Central memory CD4-positive, alpha-beta T cell (primary cell): ENCODE measurements at regions not wholly inside any gene's neighbourhood (a gene's known extent, or its start where the extent isn't known, plus 50 kb on each side); places are given as distances from the start of the nearest gene placed in this dataset.
"Not testable (repeated sequence)": the region's sequence is repeated elsewhere in the genome, so short reads cannot be mapped to it uniquely, and the experiment has no call there.

Experiments
- DNase-seq: peaks from one replicate; pipeline ENCODE4 v3.0.0; 2022

GRCh38 chr2:160584972-160585494, 91.4 kb upstream of the RBMS1 start:
- no peak for DNase-seq

- no peak for DNase-seq
Measured at GRCh38 chr2:160590664-160591063, 97.1 kb upstream of the RBMS1 start.

- DNase-seq: no peak
Measured at GRCh38 chr2:160592401-160592800, 98.8 kb upstream of the RBMS1 start.

GRCh38 chr2:160592993-160593392, 99.4 kb upstream of the RBMS1 start:
- no peak for DNase-seq

GRCh38 chr2:160596441-160596840, 102.8 kb upstream of the RBMS1 start:
- DNase-seq: no peak

- not testable (repeated sequence) for DNase-seq
Measured at GRCh38 chr2:160600437-160600836, 106.8 kb upstream of the RBMS1 start.

- DNase-seq: no peak
Measured at GRCh38 chr2:160602073-160602472, 108.5 kb upstream of the RBMS1 start.

- no peak for DNase-seq
Measured at GRCh38 chr2:160603771-160604510, 110.3 kb upstream of the RBMS1 start.

- DNase-seq: no peak
Measured at GRCh38 chr2:160606341-160606740, 112.7 kb upstream of the RBMS1 start.

GRCh38 chr2:160608599-160608998, 115.0 kb upstream of the RBMS1 start:
- DNase-seq: no peak

GRCh38 chr2:160609346-160609745, 115.7 kb upstream of the RBMS1 start:
- DNase-seq: no peak

- no peak for DNase-seq
Measured at GRCh38 chr2:160610041-160610440, 116.4 kb upstream of the RBMS1 start.

- no peak for DNase-seq
Measured at GRCh38 chr2:160612266-160612856, 118.8 kb upstream of the RBMS1 start.

GRCh38 chr2:160613466-160614153, 120.0 kb upstream of the RBMS1 start:
- no peak for DNase-seq

- no peak for DNase-seq
Measured at GRCh38 chr2:160614391-160614790, 120.8 kb upstream of the RBMS1 start.

- DNase-seq: no peak
Measured at GRCh38 chr2:160615706-160616105, 122.1 kb upstream of the RBMS1 start.

- DNase-seq: no peak
Measured at GRCh38 chr2:160616149-160616548, 122.5 kb upstream of the RBMS1 start.

- no peak for DNase-seq
Measured at GRCh38 chr2:160621748-160622147, 128.1 kb upstream of the RBMS1 start.

GRCh38 chr2:160628020-160628637, 134.5 kb upstream of the RBMS1 start:
- not testable (repeated sequence) for DNase-seq

- no peak for DNase-seq
Measured at GRCh38 chr2:160628811-160629210, 135.2 kb upstream of the RBMS1 start.

GRCh38 chr2:160630801-160631590, 137.4 kb upstream of the RBMS1 start:
- no peak for DNase-seq
